ENCODE measurements at regions not wholly inside any gene's neighbourhood (a gene's known extent, or its start where the extent isn't known, plus 50 kb on each side); places are given as distances from the start of the nearest gene placed in this dataset.

GRCh38 chr2:162926907-162927306 lies 88.3 kb upstream of the KCNH7 start:
- H3K9me3 ChIP-seq: no peaks in the 10 kb centered on the region
- intact Hi-C loops (cut with DNase I, micrococcal nuclease): no loop called here
- ATAC-seq: no peak
- no peaks in the 10 kb centered on the region for H3K36me3 ChIP-seq (ENCODE audit: low read depth)
- H3K4me1 ChIP-seq (ENCODE audit: low read depth): no peaks in the 10 kb centered on the region
- no peak overlapping the region for H3K4me3 ChIP-seq
- no peak for DNase-seq
- TF ChIP-seq CTCF (IDR thresholded peaks at IDR 0.05): no peak

DNA sequence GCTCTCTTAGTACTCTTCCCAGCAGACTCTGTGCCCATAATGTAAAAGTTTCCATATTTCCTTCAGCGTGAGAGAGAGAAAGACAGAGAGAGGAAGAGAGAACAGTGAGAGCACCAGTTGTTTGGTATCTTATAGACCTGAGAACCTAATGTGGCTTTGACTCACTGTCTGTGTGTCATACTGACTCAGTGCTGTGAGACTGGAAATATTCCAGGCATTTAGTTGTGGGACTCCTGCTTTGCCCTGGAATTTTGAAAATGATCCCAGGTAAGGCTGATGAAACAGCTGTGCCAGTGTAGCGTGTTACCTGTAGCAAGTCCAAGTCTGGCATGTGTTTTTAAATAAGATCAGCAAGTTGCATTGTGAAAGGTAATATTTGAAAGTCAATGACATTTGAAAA lies 87.9 kb upstream of the KCNH7 start:
- intact Hi-C loops (cut with DNase I, micrococcal nuclease): no loop called here
- TF ChIP-seq CTCF (IDR thresholded peaks at IDR 0.05): no peak
- no peak overlapping the region for H3K4me3 ChIP-seq
- no peaks in the 10 kb centered on the region for H3K9me3 ChIP-seq
- ATAC-seq (no peak), DNase-seq (no peak)
- no peaks in the 10 kb centered on the region for H3K4me1 ChIP-seq (ENCODE audit: low read depth)
- no peaks in the 10 kb centered on the region for H3K36me3 ChIP-seq (ENCODE audit: low read depth)

DNA sequence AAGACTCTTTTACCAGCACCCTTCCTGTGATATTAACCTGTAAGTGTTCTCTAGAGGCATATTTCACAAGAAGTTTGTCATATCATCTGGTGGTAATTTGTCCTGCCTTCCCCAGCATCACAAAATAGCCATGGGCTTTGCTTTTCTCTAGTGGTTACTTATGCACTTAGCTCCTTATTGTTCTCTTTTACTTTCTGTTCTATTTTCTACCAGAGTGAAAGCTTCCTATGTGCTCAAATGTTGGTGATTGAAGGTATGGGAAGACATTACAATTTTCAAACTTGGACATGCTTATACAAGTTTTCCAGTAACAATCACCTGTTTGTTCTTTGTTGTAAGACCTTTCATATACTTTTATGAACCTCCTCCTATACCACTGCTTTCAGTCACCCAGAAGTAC lies 87.0 kb upstream of the KCNH7 start:
- intact Hi-C loops (cut with DNase I, micrococcal nuclease): no loop called here
- H3K4me1 ChIP-seq (ENCODE audit: low read depth): no peaks in the 10 kb centered on the region
- DNase-seq (no peak), ATAC-seq (no peak)
- H3K9me3 ChIP-seq: no peaks in the 10 kb centered on the region
- no peak for TF ChIP-seq CTCF (IDR thresholded peaks at IDR 0.05)
- no peak overlapping the region for H3K4me3 ChIP-seq
- H3K36me3 ChIP-seq (ENCODE audit: low read depth): no peaks in the 10 kb centered on the region

DNA sequence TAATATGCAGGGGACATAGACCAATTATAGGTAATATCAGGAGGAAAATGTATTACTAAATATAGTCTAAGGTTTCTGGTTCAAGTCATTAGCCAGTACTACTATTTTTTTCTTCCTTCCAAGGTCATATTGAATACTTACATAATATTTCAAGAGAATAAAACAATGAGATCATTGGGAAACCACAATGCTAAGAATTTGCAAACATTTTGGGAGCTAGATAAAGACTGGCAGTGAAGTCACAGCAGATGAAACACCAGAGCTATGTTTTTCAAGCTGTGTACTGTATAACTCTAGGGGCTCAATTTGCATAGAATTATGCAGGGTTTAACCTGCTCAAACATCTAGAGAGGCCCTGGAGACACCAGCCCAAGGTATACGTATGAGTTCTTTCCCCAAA lies 80.5 kb upstream of the KCNH7 start:
- Histone ChIP-seq H3K4me1 (ENCODE audit: low read depth) (no peaks in the 10 kb centered on the region), H3K9me3 (no peaks in the 10 kb centered on the region), H3K4me3 (no peak overlapping the region), H3K36me3 (ENCODE audit: low read depth) (no peaks in the 10 kb centered on the region)
- no peak for TF ChIP-seq CTCF (IDR thresholded peaks at IDR 0.05)
- ATAC-seq (no peak), DNase-seq (no peak)
- intact Hi-C loops (cut with DNase I, micrococcal nuclease): no loop called here

GRCh38 chr2:162917626-162918025 lies 79.1 kb upstream of the KCNH7 start:
- H3K9me3 ChIP-seq: no peaks in the 10 kb centered on the region
- DNase-seq (no peak), ATAC-seq (no peak)
- no peak overlapping the region for H3K4me3 ChIP-seq
- intact Hi-C loops (cut with DNase I, micrococcal nuclease): no loop called here
- no peaks in the 10 kb centered on the region for H3K4me1 ChIP-seq (ENCODE audit: low read depth)
- H3K36me3 ChIP-seq (ENCODE audit: low read depth): no peaks in the 10 kb centered on the region
- TF ChIP-seq CTCF (IDR thresholded peaks at IDR 0.05): no peak

DNA sequence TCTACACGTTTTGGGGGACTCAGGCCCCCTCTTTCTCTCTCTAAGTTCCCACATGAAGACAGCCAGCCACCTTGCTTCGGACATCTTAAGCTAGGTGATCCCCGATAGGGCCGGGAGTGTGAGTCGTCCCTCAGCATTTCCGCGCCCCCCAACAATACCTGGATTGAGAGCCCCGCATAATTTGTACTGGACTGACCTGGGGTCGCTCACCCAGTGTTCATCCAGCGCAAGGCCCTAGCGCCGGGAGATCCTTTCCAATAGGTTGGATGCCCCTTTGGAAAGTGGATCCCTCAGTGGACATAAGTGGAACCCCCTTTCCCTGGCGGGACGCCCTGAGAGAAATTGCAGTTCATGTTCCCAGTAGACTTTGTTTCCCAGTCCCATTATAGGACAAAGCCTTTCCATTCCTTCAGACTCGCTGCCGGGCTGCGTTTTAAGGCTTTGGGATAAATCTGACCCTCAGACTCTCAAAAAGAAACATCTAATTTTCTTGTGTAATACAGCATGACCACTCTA lies 77.8 kb upstream of the KCNH7 start:
- H3K36me3 ChIP-seq (ENCODE audit: low read depth): no peaks in the 10 kb centered on the region
- DNase-seq (no peak), ATAC-seq (no peak)
- no peaks in the 10 kb centered on the region for H3K9me3 ChIP-seq
- intact Hi-C loops (cut with DNase I, micrococcal nuclease): no loop called here
- H3K4me1 ChIP-seq (ENCODE audit: low read depth): no peaks in the 10 kb centered on the region
- no peak for TF ChIP-seq CTCF (IDR thresholded peaks at IDR 0.05)
- no peak overlapping the region for H3K4me3 ChIP-seq

Data from mucosa of descending colon (tissue), 3 donors.